Frontal cortex (tissue), 1 donor: ENCODE measurements at regions not wholly inside any gene's neighbourhood (a gene's known extent, or its start where the extent isn't known, plus 50 kb on each side); places are given as distances from the start of the nearest gene placed in this dataset. TPM values are rescaled to one million over a fixed set of nuclear protein-coding genes. Genes with fewer than 3 reads are reported as not detected.

Source experiments
- small RNA-seq: library from RNA; depleted of rRNA; stranded (forward); fragments of <200 nt; gene quantifications from one replicate; pipeline ENCODE3, GENCODE V24; 2014

Small RNA genes lying in the stretch of these regions (small RNA-seq; reads per million reads assigned to genes)
- not detected for gene AL121576.1
- gene AL512360.1, result not detected
- gene MIR548Y, result not detected
- gene RNU6-297P, result not detected
